Activated CD8-positive, alpha-beta memory T cell treated with anti-CD3 and anti-CD28 coated beads, Interleukin-2, amount 10 ng/mL, durations not matched to agents 7 days and 5 days (primary cell): ENCODE measurements at regions not wholly inside any gene's neighbourhood (a gene's known extent, or its start where the extent isn't known, plus 50 kb on each side); places are given as distances from the start of the nearest gene placed in this dataset.
"Not testable (repeated sequence)": the region's sequence is repeated elsewhere in the genome, so short reads cannot be mapped to it uniquely, and the experiment has no call there.

ENCODE experiments used
- ATAC-seq: fragments of 150-1000 bp; cut with Tn5 transposase; one replicate; pipeline ENCODE4 v1.10.0; 2021; ENCODE audit warnings: moderate library complexity
- CTCF ChIA-PET: fragments of 350-600 bp; sonication (Branson Sonifier 250); formaldehyde crosslinking; loops from one replicate; lab custom pipeline; 2021; ENCODE audit warnings: antibody characterized with exemption; lab: Charles Lee
- DNase-seq: peaks from one replicate; pipeline ENCODE4 v3.0.0-alpha.2; 2020
- H3K27ac Mint-ChIP-seq: one replicate; pipeline ENCODE4 v1.8.0; 2021; ENCODE audit warnings: mild to moderate bottlenecking, mixed read lengths
- H3K27me3 Mint-ChIP-seq: one replicate; pipeline ENCODE4 v1.8.0; 2021; ENCODE audit warnings: mixed read lengths
- H3K36me3 Mint-ChIP-seq: one replicate; pipeline ENCODE4 v1.8.0; 2021; ENCODE audit warnings: mild to moderate bottlenecking, mixed read lengths
- H3K4me1 Mint-ChIP-seq: one replicate; pipeline ENCODE4 v1.8.0; 2021; ENCODE audit warnings: mixed read lengths
- H3K4me3 Mint-ChIP-seq: one replicate; pipeline ENCODE4 v1.8.0; 2021; ENCODE audit warnings: mild to moderate bottlenecking, moderate library complexity, mixed read lengths
- H3K9me3 Mint-ChIP-seq: one replicate; pipeline ENCODE4 v1.8.0; 2022; ENCODE audit warnings: low read depth, mixed read lengths

DNA sequence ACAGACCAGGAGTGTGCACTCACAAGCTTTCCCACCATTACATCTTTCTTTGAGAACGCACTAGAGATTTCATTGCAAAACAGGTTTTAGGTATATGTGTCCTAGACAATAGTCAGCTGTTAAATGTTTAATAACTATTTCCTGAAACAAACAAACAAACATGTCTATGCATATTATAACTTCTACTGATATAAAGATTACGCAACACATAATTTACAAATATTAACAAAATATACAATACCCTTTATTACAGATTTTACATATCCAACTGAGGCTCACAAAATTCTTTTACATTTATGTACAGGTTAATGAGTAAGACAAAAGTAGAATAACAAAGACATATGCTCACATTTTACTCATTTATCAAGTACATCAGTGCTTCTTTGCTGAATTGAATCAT, 1554.0 kb upstream of the PCDH10 start:
- H3K4me1 Mint-ChIP-seq: no peaks in the 10 kb centered on the region
- DNase-seq: no peak
- H3K27me3 Mint-ChIP-seq: no peaks in the 10 kb centered on the region
- peaks cover 10% of the 10 kb centered on the region for H3K9me3 Mint-ChIP-seq
- ATAC-seq: no peak
- no peak overlapping the region for H3K27ac Mint-ChIP-seq
- CTCF ChIA-PET: no interaction called here
- H3K4me3 Mint-ChIP-seq: no peak overlapping the region
- H3K36me3 Mint-ChIP-seq: no peaks in the 10 kb centered on the region

DNA sequence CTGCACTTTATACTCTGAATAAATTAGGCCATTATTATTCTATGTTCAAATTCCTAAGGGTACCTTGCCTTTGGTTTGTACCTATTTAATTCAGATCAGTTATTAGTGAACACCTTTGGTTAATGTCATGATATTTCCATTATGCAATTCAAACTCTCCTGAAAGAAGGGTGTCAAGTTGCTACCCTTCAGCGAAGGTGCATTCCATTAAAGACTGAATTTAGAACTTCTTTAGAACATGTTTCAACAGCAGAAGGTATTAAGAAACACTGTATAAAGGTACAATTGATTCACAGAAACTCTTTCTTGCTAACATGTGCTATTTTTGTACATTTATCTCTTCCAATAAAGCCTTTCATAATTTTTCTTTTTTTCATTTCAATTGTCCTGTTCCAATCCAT, 1545.4 kb upstream of the PCDH10 start:
- Mint-ChIP-seq H3K9me3 (peaks cover 5% of the 10 kb centered on the region), H3K36me3 (no peaks in the 10 kb centered on the region), H3K4me1 (no peaks in the 10 kb centered on the region), H3K27ac (no peak overlapping the region), H3K4me3 (no peak overlapping the region), H3K27me3 (no peaks in the 10 kb centered on the region)
- CTCF ChIA-PET: no interaction called here
- DNase-seq: no peak
- ATAC-seq: no peak

GRCh38 chr4:131609039-131609438, 1540.1 kb upstream of the PCDH10 start:
- Mint-ChIP-seq H3K4me3 (no peak overlapping the region), H3K27me3 (no peaks in the 10 kb centered on the region), H3K27ac (no peak overlapping the region), H3K9me3 (peaks cover 7% of the 10 kb centered on the region), H3K36me3 (no peaks in the 10 kb centered on the region), H3K4me1 (no peaks in the 10 kb centered on the region)
- ATAC-seq (no peak), DNase-seq (no peak)
- CTCF ChIA-PET: no interaction called here

- H3K27ac Mint-ChIP-seq, H3K9me3 Mint-ChIP-seq, ATAC-seq, H3K36me3 Mint-ChIP-seq, H3K27me3 Mint-ChIP-seq, CTCF ChIA-PET, DNase-seq, H3K4me3 Mint-ChIP-seq, H3K4me1 Mint-ChIP-seq: not testable (repeated sequence)
Observed at GRCh38 chr4:131610517-131610916, 1538.6 kb upstream of the PCDH10 start.

- CTCF ChIA-PET: no interaction called here
- H3K27ac Mint-ChIP-seq: no peak overlapping the region
- no peak for ATAC-seq
- H3K27me3 Mint-ChIP-seq: no peaks in the 10 kb centered on the region
- H3K4me3 Mint-ChIP-seq: no peak overlapping the region
- DNase-seq: no peak
- peaks cover 8% of the 10 kb centered on the region for H3K9me3 Mint-ChIP-seq
- no peaks in the 10 kb centered on the region for H3K36me3 Mint-ChIP-seq
- no peaks in the 10 kb centered on the region for H3K4me1 Mint-ChIP-seq
Observed at GRCh38 chr4:131613086-131613823, 1535.8 kb upstream of the PCDH10 start.

DNA sequence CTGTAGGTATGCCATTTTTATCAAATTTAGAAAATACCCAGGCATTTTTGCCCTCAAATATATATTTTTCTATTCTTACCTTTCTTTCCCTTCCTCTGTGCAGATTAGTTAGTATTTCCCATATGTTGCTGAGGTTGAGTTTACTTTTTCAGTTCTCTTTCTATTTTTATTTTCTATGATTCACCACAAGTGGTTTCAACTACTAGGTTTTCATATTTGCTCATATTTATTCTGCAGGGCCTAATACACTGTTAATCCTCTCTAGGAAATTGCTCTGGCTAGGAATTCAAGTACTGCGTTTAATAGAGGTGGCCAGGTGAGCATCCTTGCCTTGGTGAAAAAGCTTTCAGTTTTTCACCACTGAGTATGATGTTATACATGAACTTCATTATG, 1535.3 kb upstream of the PCDH10 start:
- Mint-ChIP-seq H3K36me3 (no peaks in the 10 kb centered on the region), H3K4me3 (no peak overlapping the region), H3K4me1 (no peaks in the 10 kb centered on the region), H3K9me3 (peaks cover 8% of the 10 kb centered on the region), H3K27me3 (no peaks in the 10 kb centered on the region), H3K27ac (no peak overlapping the region)
- CTCF ChIA-PET: no interaction called here
- DNase-seq (no peak), ATAC-seq (no peak)

GRCh38 chr4:131632877-131633276, 1516.2 kb upstream of the PCDH10 start:
- H3K36me3 Mint-ChIP-seq: no peaks in the 10 kb centered on the region
- ATAC-seq (no peak), DNase-seq (no peak)
- CTCF ChIA-PET: no interaction called here
- no peak overlapping the region for H3K4me3 Mint-ChIP-seq
- H3K27me3 Mint-ChIP-seq: no peaks in the 10 kb centered on the region
- H3K27ac Mint-ChIP-seq: no peak overlapping the region
- H3K4me1 Mint-ChIP-seq: no peaks in the 10 kb centered on the region
- peaks cover 8% of the 10 kb centered on the region for H3K9me3 Mint-ChIP-seq

- Mint-ChIP-seq H3K36me3 (no peaks in the 10 kb centered on the region), H3K9me3 (peaks cover 10% of the 10 kb centered on the region), H3K27me3 (no peaks in the 10 kb centered on the region), H3K4me1 (no peaks in the 10 kb centered on the region), H3K4me3 (no peak overlapping the region), H3K27ac (no peak overlapping the region)
- DNase-seq: no peak
- CTCF ChIA-PET: no interaction called here
- no peak for ATAC-seq
Observed at GRCh38 chr4:131635191-131635590, 1513.9 kb upstream of the PCDH10 start.

- ATAC-seq: no peak
- CTCF ChIA-PET: no interaction called here
Observed at GRCh38 chr4:131638781-131639180, 1510.3 kb upstream of the PCDH10 start.

DNA sequence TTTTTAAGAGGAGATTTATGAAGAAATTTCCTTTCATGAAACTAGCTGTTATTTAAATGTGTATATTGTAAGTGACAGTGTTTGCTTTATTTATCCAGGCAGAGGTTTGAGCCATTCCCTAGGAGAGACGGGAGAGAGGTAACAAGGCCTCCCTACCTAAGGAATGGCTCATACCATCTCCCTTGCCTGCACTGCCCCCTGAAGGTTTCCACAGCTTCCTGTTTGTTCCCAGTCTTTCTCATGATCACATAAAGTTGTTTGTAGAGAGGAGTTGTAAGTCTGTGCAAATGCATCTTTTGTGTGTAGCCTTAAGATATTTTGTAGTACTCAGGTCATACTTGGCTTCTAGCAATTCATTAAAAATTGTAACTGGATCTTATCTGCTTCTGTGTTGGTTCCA, 1504.5 kb upstream of the PCDH10 start:
- DNase-seq: no peak
- no peaks in the 10 kb centered on the region for H3K9me3 Mint-ChIP-seq
- ATAC-seq: no peak
- H3K27ac Mint-ChIP-seq: no peak overlapping the region
- no peaks in the 10 kb centered on the region for H3K27me3 Mint-ChIP-seq
- H3K4me1 Mint-ChIP-seq: no peaks in the 10 kb centered on the region
- no peak overlapping the region for H3K4me3 Mint-ChIP-seq
- no peaks in the 10 kb centered on the region for H3K36me3 Mint-ChIP-seq
- CTCF ChIA-PET: no interaction called here

More at GRCh38 chr4:131638781-131639180, 1510.3 kb upstream of the PCDH10 start:
- no peaks in the 10 kb centered on the region for H3K27me3 Mint-ChIP-seq
- no peak overlapping the region for H3K4me3 Mint-ChIP-seq
- no peaks in the 10 kb centered on the region for H3K36me3 Mint-ChIP-seq
- peaks cover 4% of the 10 kb centered on the region for H3K9me3 Mint-ChIP-seq
- H3K4me1 Mint-ChIP-seq: no peaks in the 10 kb centered on the region
- no peak for DNase-seq
- no peak overlapping the region for H3K27ac Mint-ChIP-seq

GRCh38 chr4:131649227-131649626, 1499.9 kb upstream of the PCDH10 start:
- no peaks in the 10 kb centered on the region for H3K27me3 Mint-ChIP-seq
- ATAC-seq (no peak), DNase-seq (no peak)
- H3K36me3 Mint-ChIP-seq: no peaks in the 10 kb centered on the region
- no peaks in the 10 kb centered on the region for H3K4me1 Mint-ChIP-seq
- no peak overlapping the region for H3K27ac Mint-ChIP-seq
- H3K4me3 Mint-ChIP-seq: no peak overlapping the region
- H3K9me3 Mint-ChIP-seq: no peaks in the 10 kb centered on the region
- CTCF ChIA-PET: no interaction called here

DNA sequence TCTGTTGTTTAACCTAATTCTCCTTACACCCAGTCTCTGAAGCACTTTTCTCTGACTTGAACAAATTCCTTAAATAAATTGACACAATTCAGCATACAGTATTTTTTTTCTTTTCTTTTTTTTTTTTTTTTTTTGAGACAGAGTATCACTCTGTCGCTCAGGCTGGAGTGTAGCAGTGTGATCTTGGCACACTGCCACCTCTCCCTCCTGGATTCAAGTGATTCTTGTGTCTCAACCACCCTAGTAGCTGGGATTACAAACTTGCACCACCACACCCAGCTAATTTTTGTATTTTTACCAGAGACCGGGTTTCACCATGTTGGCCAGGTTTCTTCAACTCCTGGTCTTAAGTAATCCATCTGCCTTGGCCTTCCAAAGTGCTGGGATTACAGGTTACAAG, 1498.1 kb upstream of the PCDH10 start:
- Mint-ChIP-seq H3K4me3 (no peak overlapping the region), H3K27ac (no peak overlapping the region), H3K27me3 (no peaks in the 10 kb centered on the region), H3K9me3 (no peaks in the 10 kb centered on the region), H3K4me1 (no peaks in the 10 kb centered on the region), H3K36me3 (no peaks in the 10 kb centered on the region)
- DNase-seq (no peak), ATAC-seq (no peak)
- CTCF ChIA-PET: no interaction called here

DNA sequence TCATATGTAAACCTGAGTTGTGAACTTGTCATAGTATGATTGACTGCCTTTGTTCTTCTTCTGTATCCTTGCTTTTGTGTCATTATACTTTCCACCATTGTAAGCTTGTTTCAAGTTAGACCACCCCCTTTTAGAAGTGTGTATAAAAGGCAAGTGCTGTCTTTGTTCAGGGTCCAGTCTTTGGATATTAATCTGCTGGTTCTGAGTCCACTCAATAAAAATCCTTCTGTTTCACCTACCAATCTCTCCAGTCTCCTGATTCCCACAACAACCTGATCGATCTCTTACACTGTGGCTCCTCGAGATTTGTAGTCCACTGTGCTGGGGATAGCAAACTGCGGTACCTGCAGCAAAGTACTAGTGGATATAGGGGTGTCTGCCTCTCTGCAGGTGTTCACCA, 1465.8 kb upstream of the PCDH10 start:
- H3K4me1 Mint-ChIP-seq, H3K27ac Mint-ChIP-seq, DNase-seq, ATAC-seq, H3K9me3 Mint-ChIP-seq, H3K27me3 Mint-ChIP-seq, H3K4me3 Mint-ChIP-seq, CTCF ChIA-PET, H3K36me3 Mint-ChIP-seq: not testable (repeated sequence)

DNA sequence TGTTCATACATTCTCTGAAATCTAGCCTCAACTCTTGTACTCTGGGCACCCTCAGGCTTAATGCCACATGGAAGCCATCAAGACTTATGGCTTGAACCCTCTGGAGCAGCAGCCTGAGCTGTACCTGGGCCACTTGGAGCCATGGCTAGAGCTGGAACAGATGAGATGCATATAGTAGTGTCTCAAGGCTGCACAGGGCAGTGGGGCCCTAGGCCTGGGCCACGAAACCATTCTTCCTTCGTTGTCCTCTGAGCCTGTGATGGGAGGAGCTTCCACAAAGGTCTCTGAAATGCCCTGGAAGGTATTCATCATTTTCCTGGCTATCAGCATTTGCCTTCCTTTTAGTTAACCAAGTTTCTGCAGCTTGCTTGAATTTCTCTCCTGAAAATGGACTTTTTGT, 1427.2 kb upstream of the PCDH10 start:
- Mint-ChIP-seq H3K36me3 (no peaks in the 10 kb centered on the region), H3K27me3 (no peaks in the 10 kb centered on the region), H3K9me3 (peaks cover 10% of the 10 kb centered on the region), H3K27ac (no peak overlapping the region), H3K4me3 (no peak overlapping the region), H3K4me1 (no peaks in the 10 kb centered on the region)
- CTCF ChIA-PET: no interaction called here
- DNase-seq (no peak), ATAC-seq (no peak)

DNA sequence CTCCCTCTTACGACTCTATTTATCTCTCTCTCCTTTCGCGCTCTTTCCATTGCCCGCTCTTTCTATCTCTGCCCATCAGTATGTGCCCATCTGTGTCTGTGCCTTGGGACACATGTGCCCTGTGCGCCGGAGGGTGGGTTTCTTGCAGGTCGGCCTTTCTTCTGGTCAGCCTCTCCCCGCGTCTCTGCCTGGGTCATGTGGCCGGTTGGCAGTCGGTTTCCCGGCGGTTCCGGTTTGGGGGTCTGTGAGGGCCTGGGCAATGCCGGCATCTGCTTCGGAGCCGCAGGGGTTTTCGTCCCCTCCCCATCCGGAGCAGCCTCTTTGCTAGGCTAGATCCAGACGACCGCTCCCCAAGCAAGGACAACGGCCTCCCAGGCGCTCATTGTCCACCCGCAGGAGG, 1426.0 kb upstream of the PCDH10 start:
- ATAC-seq, CTCF ChIA-PET: not testable (repeated sequence)

More for the DNA sequence above, 1426.0 kb upstream of the PCDH10 start:
- DNase-seq, H3K27ac Mint-ChIP-seq, H3K36me3 Mint-ChIP-seq, H3K9me3 Mint-ChIP-seq, H3K27me3 Mint-ChIP-seq, H3K4me3 Mint-ChIP-seq, H3K4me1 Mint-ChIP-seq: not testable (repeated sequence)
